NCI-H1694 (cell line): ENCODE measurements at regions not wholly inside any gene's neighbourhood (a gene's known extent, or its start where the extent isn't known, plus 50 kb on each side); places are given as distances from the start of the nearest gene placed in this dataset.

Source experiments
- DNase-seq: peaks from one replicate; lab custom pipeline; 2025; lab: John Stamatoyannopoulos, UW

GRCh38 chr1:18535391-18536210 is 54.9 kb downstream of the KLHDC7A start:
- no peak for DNase-seq

- DNase-seq, result no peak
These were observed 55.6 kb downstream of the KLHDC7A start for GRCh38 chr1:18536356-18536755.

GRCh38 chr1:18536915-18537314 is 56.2 kb downstream of the KLHDC7A start:
- DNase-seq, result no peak

GRCh38 chr1:18537386-18538306 is 56.9 kb downstream of the KLHDC7A start:
- no peak for DNase-seq

- no peak for DNase-seq
These were observed 58.4 kb downstream of the KLHDC7A start for GRCh38 chr1:18539171-18539570.

- DNase-seq, result no peak
These were observed 59.5 kb downstream of the KLHDC7A start for GRCh38 chr1:18540136-18540765.

GRCh38 chr1:18541046-18541795 is 60.5 kb downstream of the KLHDC7A start:
- no peak for DNase-seq

GRCh38 chr1:18542351-18542750 is 61.6 kb downstream of the KLHDC7A start:
- DNase-seq, result no peak

- no peak for DNase-seq
These were observed 65.3 kb downstream of the KLHDC7A start for GRCh38 chr1:18546026-18546425.

- DNase-seq, result no peak
These were observed 66.7 kb downstream of the KLHDC7A start for GRCh38 chr1:18547460-18547859.

GRCh38 chr1:18548643-18549042 is 67.9 kb downstream of the KLHDC7A start:
- no peak for DNase-seq

- peak; percentile 62 for DNase-seq
These were observed 68.4 kb downstream of the KLHDC7A start for GRCh38 chr1:18549106-18549505.

- DNase-seq, result peak; percentile 75
These were observed 69.2 kb downstream of the KLHDC7A start for GRCh38 chr1:18549906-18550305.

- no peak for DNase-seq
These were observed 71.9 kb downstream of the KLHDC7A start for GRCh38 chr1:18552631-18553030.

- no peak for DNase-seq
These were observed 72.7 kb downstream of the KLHDC7A start for GRCh38 chr1:18553388-18553787.

- no peak for DNase-seq
These were observed 73.4 kb downstream of the KLHDC7A start for GRCh38 chr1:18554099-18554498.

GRCh38 chr1:18554597-18554996 is 73.9 kb downstream of the KLHDC7A start:
- DNase-seq, result no peak

- no peak for DNase-seq
These were observed 74.3 kb downstream of the KLHDC7A start for GRCh38 chr1:18555036-18555435.

- peak; percentile 45 for DNase-seq
These were observed 74.3 kb upstream of the PAX7 start for GRCh38 chr1:18556364-18556763.

GRCh38 chr1:18557621-18558465 is 72.8 kb upstream of the PAX7 start:
- DNase-seq, result peak; percentile 32

GRCh38 chr1:18560692-18561091 is 70.0 kb upstream of the PAX7 start:
- no peak for DNase-seq
